ENCODE measurements at regions not wholly inside any gene's neighbourhood (a gene's known extent, or its start where the extent isn't known, plus 50 kb on each side); places are given as distances from the start of the nearest gene placed in this dataset.
"Not testable (repeated sequence)": the region's sequence is repeated elsewhere in the genome, so short reads cannot be mapped to it uniquely, and the experiment has no call there.

GRCh38 chr3:162538906-162539305 lies 1042.3 kb downstream of the OTOL1 start:
- Histone ChIP-seq H3K4me1 (no peaks in the 10 kb centered on the region), H3K9me3 (no peaks in the 10 kb centered on the region), H3K4me3 (no peak overlapping the region), H3K36me3 (replicated peaks) (no peaks in the 10 kb centered on the region), H3K27me3 (ENCODE audit: low read depth) (no peaks in the 10 kb centered on the region)
- in situ Hi-C loops (cut with MboI; ENCODE audit: low sequenced_read_pairs), result no loop called here
- DNase-seq (ENCODE audit: low spot score in 2 of 2), result no peak

- Histone ChIP-seq H3K4me3 (no peak overlapping the region), H3K4me1 (no peaks in the 10 kb centered on the region), H3K27me3 (ENCODE audit: low read depth) (no peaks in the 10 kb centered on the region), H3K36me3 (replicated peaks) (no peaks in the 10 kb centered on the region), H3K9me3 (no peaks in the 10 kb centered on the region)
- DNase-seq (ENCODE audit: low spot score in 2 of 2), result no peak
- in situ Hi-C loops (cut with MboI; ENCODE audit: low sequenced_read_pairs), result no loop called here
Observed at GRCh38 chr3:162540421-162540820, 1043.8 kb downstream of the OTOL1 start.

GRCh38 chr3:162541923-162542322 lies 1045.3 kb downstream of the OTOL1 start:
- Histone ChIP-seq H3K36me3 (replicated peaks) (no peaks in the 10 kb centered on the region), H3K27me3 (ENCODE audit: low read depth) (no peaks in the 10 kb centered on the region), H3K9me3 (no peaks in the 10 kb centered on the region), H3K4me1 (no peaks in the 10 kb centered on the region), H3K4me3 (no peak overlapping the region)
- in situ Hi-C loops (cut with MboI; ENCODE audit: low sequenced_read_pairs), result no loop called here
- DNase-seq (ENCODE audit: low spot score in 2 of 2), result no peak

GRCh38 chr3:162544246-162544645 lies 1047.6 kb downstream of the OTOL1 start:
- no peaks in the 10 kb centered on the region for H3K4me1 ChIP-seq
- in situ Hi-C loops (cut with MboI; ENCODE audit: low sequenced_read_pairs), result no loop called here
- no peaks in the 10 kb centered on the region for H3K36me3 ChIP-seq (replicated peaks)
- DNase-seq (ENCODE audit: low spot score in 2 of 2), result no peak
- no peak overlapping the region for H3K4me3 ChIP-seq
- no peaks in the 10 kb centered on the region for H3K27me3 ChIP-seq (ENCODE audit: low read depth)
- no peaks in the 10 kb centered on the region for H3K9me3 ChIP-seq

- H3K4me1 ChIP-seq, result no peaks in the 10 kb centered on the region
- H3K4me3 ChIP-seq, result no peak overlapping the region
- in situ Hi-C loops (cut with MboI; ENCODE audit: low sequenced_read_pairs), result no loop called here
- no peaks in the 10 kb centered on the region for H3K27me3 ChIP-seq (ENCODE audit: low read depth)
- no peaks in the 10 kb centered on the region for H3K36me3 ChIP-seq (replicated peaks)
- DNase-seq (ENCODE audit: low spot score in 2 of 2), result no peak
- no peaks in the 10 kb centered on the region for H3K9me3 ChIP-seq
Observed at GRCh38 chr3:162546910-162547309, 1050.3 kb downstream of the OTOL1 start.

- DNase-seq (ENCODE audit: low spot score in 2 of 2), result no peak
- in situ Hi-C loops (cut with MboI; ENCODE audit: low sequenced_read_pairs), result no loop called here
- Histone ChIP-seq H3K36me3 (replicated peaks) (no peaks in the 10 kb centered on the region), H3K4me1 (no peaks in the 10 kb centered on the region), H3K4me3 (no peak overlapping the region), H3K27me3 (ENCODE audit: low read depth) (no peaks in the 10 kb centered on the region), H3K9me3 (no peaks in the 10 kb centered on the region)
Observed at GRCh38 chr3:162547321-162547720, 1050.7 kb downstream of the OTOL1 start.

GRCh38 chr3:162555761-162556160 lies 1059.2 kb downstream of the OTOL1 start:
- Histone ChIP-seq H3K36me3 (replicated peaks) (no peaks in the 10 kb centered on the region), H3K27me3 (ENCODE audit: low read depth) (no peaks in the 10 kb centered on the region), H3K4me3 (no peak overlapping the region), H3K9me3 (no peaks in the 10 kb centered on the region), H3K4me1 (no peaks in the 10 kb centered on the region)
- in situ Hi-C loops (cut with MboI; ENCODE audit: low sequenced_read_pairs), result no loop called here
- DNase-seq (ENCODE audit: low spot score in 2 of 2), result no peak

GRCh38 chr3:162558016-162558415 lies 1061.4 kb downstream of the OTOL1 start:
- in situ Hi-C loops (cut with MboI; ENCODE audit: low sequenced_read_pairs), result no loop called here
- H3K36me3 ChIP-seq (replicated peaks), result no peaks in the 10 kb centered on the region
- DNase-seq (ENCODE audit: low spot score in 2 of 2), result no peak
- no peaks in the 10 kb centered on the region for H3K27me3 ChIP-seq (ENCODE audit: low read depth)
- no peak overlapping the region for H3K4me3 ChIP-seq
- no peaks in the 10 kb centered on the region for H3K4me1 ChIP-seq
- no peaks in the 10 kb centered on the region for H3K9me3 ChIP-seq

GRCh38 chr3:162568706-162569105 lies 1072.1 kb downstream of the OTOL1 start:
- Histone ChIP-seq H3K27me3 (ENCODE audit: low read depth) (no peaks in the 10 kb centered on the region), H3K4me3 (no peak overlapping the region), H3K9me3 (no peaks in the 10 kb centered on the region), H3K36me3 (replicated peaks) (no peaks in the 10 kb centered on the region), H3K4me1 (peaks cover 3% of the 10 kb centered on the region; the same call in 1 of the 2 replicates)
- no peak for DNase-seq (ENCODE audit: low spot score in 2 of 2)
- in situ Hi-C loops (cut with MboI; ENCODE audit: low sequenced_read_pairs), result no loop called here

GRCh38 chr3:162569314-162569713 lies 1072.7 kb downstream of the OTOL1 start:
- in situ Hi-C loops (cut with MboI; ENCODE audit: low sequenced_read_pairs), result no loop called here
- H3K4me1 ChIP-seq, result peaks cover 3% of the 10 kb centered on the region; the same call in 1 of the 2 replicates
- no peak overlapping the region for H3K4me3 ChIP-seq
- H3K36me3 ChIP-seq (replicated peaks), result no peaks in the 10 kb centered on the region
- no peaks in the 10 kb centered on the region for H3K27me3 ChIP-seq (ENCODE audit: low read depth)
- no peaks in the 10 kb centered on the region for H3K9me3 ChIP-seq
- no peak for DNase-seq (ENCODE audit: low spot score in 2 of 2)

- Histone ChIP-seq H3K4me3 (no peak overlapping the region), H3K36me3 (replicated peaks) (no peaks in the 10 kb centered on the region), H3K9me3 (no peaks in the 10 kb centered on the region), H3K27me3 (ENCODE audit: low read depth) (no peaks in the 10 kb centered on the region), H3K4me1 (0 out of 2 replicates have a peak, but pooled peaks cover 5% of the 10 kb centered on the region)
- DNase-seq (ENCODE audit: low spot score in 2 of 2), result no peak
- in situ Hi-C loops (cut with MboI; ENCODE audit: low sequenced_read_pairs), result no loop called here
Observed at GRCh38 chr3:162584986-162585385, 1088.4 kb downstream of the OTOL1 start.

GRCh38 chr3:162586591-162586990 lies 1090.0 kb downstream of the OTOL1 start:
- H3K4me1 ChIP-seq, result 0 out of 2 replicates have a peak, but pooled peaks cover 5% of the 10 kb centered on the region
- no peak overlapping the region for H3K4me3 ChIP-seq
- in situ Hi-C loops (cut with MboI; ENCODE audit: low sequenced_read_pairs), result no loop called here
- DNase-seq (ENCODE audit: low spot score in 2 of 2), result no peak
- no peaks in the 10 kb centered on the region for H3K27me3 ChIP-seq (ENCODE audit: low read depth)
- H3K36me3 ChIP-seq (replicated peaks), result no peaks in the 10 kb centered on the region
- H3K9me3 ChIP-seq, result no peaks in the 10 kb centered on the region

GRCh38 chr3:162597226-162597625 lies 1100.6 kb downstream of the OTOL1 start:
- in situ Hi-C loops (cut with MboI; ENCODE audit: low sequenced_read_pairs), result no loop called here
- no peak for DNase-seq (ENCODE audit: low spot score in 2 of 2)

GRCh38 chr3:162598500-162598899 lies 1101.9 kb downstream of the OTOL1 start:
- in situ Hi-C loops (cut with MboI; ENCODE audit: low sequenced_read_pairs), result not testable (repeated sequence)
- DNase-seq (ENCODE audit: low spot score in 2 of 2), result peak in 1 of 2 experiments; percentile 22

More at GRCh38 chr3:162597226-162597625, 1100.6 kb downstream of the OTOL1 start:
- Histone ChIP-seq H3K27me3 (ENCODE audit: low read depth) (no peaks in the 10 kb centered on the region), H3K4me3 (no peak overlapping the region), H3K36me3 (replicated peaks) (no peaks in the 10 kb centered on the region), H3K9me3 (no peaks in the 10 kb centered on the region), H3K4me1 (0 out of 2 replicates have a peak, but pooled peaks cover 3% of the 10 kb centered on the region)

GRCh38 chr3:162599742-162600141 lies 1103.1 kb downstream of the OTOL1 start:
- H3K4me1 ChIP-seq; in situ Hi-C loops (cut with MboI; ENCODE audit: low sequenced_read_pairs); H3K4me3 ChIP-seq; H3K27me3 ChIP-seq (ENCODE audit: low read depth); DNase-seq (ENCODE audit: low spot score in 2 of 2); H3K36me3 ChIP-seq (replicated peaks); H3K9me3 ChIP-seq: not testable (repeated sequence)

More at GRCh38 chr3:162598500-162598899, 1101.9 kb downstream of the OTOL1 start:
- H3K4me3 ChIP-seq; H3K27me3 ChIP-seq (ENCODE audit: low read depth); H3K9me3 ChIP-seq; H3K4me1 ChIP-seq; H3K36me3 ChIP-seq (replicated peaks): not testable (repeated sequence)
